ENCODE measurements at regions not wholly inside any gene's neighbourhood (a gene's known extent, or its start where the extent isn't known, plus 50 kb on each side); places are given as distances from the start of the nearest gene placed in this dataset.

DNA sequence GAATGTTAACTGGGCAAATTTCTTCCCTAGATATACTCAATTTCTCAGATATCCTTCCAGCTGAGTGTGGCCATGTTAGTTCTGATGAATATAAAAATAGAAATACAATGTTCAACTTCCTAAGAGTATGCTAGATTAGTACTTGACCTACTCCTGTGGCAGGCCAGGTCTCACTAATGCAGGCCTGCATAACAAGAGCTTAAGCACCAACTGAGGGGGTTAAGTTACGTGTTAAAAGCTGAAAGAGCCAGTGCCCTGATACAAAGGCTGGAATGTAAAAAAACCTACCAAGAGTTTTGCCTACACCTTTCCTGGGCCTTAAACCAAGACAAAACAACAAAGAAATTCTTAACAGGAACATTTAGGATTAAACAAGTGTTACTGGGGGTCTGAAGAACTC is 102.8 kb downstream of the MRPS30 start:
- Histone ChIP-seq H3K27me3 (no peaks in the 10 kb centered on the region), H3K9me3 (no peaks in the 10 kb centered on the region), H3K4me1 (no peaks in the 10 kb centered on the region), H3K27ac (no peak overlapping the region), H3K36me3 (no peaks in the 10 kb centered on the region), H3K4me3 (no peak overlapping the region)
- 67 to 75% methylated on average over 1 of the region's 1 CpG for WGBS, 2 donors (ENCODE audit: low coverage in 1 of 2)
- TF ChIP-seq POLR2A (IDR thresholded peaks at IDR 0.05): no peak
- no peak for TF ChIP-seq EP300 (IDR thresholded peaks at IDR 0.05)
- TF ChIP-seq POLR2AphosphoS5 (IDR thresholded peaks at IDR 0.05): no peak
- TF ChIP-seq, protein P1, sequence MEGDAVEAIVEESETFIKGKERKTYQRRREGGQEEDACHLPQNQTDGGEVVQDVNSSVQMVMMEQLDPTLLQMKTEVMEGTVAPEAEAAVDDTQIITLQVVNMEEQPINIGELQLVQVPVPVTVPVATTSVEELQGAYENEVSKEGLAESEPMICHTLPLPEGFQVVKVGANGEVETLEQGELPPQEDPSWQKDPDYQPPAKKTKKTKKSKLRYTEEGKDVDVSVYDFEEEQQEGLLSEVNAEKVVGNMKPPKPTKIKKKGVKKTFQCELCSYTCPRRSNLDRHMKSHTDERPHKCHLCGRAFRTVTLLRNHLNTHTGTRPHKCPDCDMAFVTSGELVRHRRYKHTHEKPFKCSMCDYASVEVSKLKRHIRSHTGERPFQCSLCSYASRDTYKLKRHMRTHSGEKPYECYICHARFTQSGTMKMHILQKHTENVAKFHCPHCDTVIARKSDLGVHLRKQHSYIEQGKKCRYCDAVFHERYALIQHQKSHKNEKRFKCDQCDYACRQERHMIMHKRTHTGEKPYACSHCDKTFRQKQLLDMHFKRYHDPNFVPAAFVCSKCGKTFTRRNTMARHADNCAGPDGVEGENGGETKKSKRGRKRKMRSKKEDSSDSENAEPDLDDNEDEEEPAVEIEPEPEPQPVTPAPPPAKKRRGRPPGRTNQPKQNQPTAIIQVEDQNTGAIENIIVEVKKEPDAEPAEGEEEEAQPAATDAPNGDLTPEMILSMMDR (IDR thresholded peaks at IDR 0.05): no peak
- no peak for ATAC-seq

DNA sequence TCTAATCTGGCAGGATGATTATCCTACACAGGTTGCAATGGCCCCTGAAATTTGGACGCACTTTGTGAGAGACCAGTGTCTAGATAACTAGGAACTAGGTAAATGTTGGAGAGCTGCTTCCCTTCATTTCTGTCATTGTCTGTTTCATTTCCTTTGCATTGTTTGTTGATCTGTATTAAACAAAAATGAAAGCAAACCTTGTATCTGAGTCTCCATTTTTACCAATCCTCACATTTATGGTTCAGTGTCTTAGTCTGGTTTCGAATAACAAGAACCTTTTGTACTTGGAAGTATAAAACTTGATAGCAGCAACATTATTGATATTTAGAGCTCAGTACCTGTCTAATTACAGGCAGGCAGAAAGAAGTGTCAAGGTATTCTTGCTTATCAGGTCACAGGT is 105.5 kb downstream of the MRPS30 start:
- no peaks in the 10 kb centered on the region for H3K4me1 ChIP-seq
- no peaks in the 10 kb centered on the region for H3K36me3 ChIP-seq
- no peaks in the 10 kb centered on the region for H3K27me3 ChIP-seq
- WGBS, 2 donors (ENCODE audit: low coverage in 1 of 2): 76 to 92% methylated on average over 2 of the region's 2 CpGs
- ATAC-seq: no peak
- no peak overlapping the region for H3K27ac ChIP-seq
- TF ChIP-seq POLR2AphosphoS5 (IDR thresholded peaks at IDR 0.05) (no peak), EP300 (IDR thresholded peaks at IDR 0.05) (no peak), POLR2A (IDR thresholded peaks at IDR 0.05) (no peak)
- TF ChIP-seq, protein P1 (IDR thresholded peaks at IDR 0.05): no peak
- no peaks in the 10 kb centered on the region for H3K9me3 ChIP-seq
- no peak overlapping the region for H3K4me3 ChIP-seq

DNA sequence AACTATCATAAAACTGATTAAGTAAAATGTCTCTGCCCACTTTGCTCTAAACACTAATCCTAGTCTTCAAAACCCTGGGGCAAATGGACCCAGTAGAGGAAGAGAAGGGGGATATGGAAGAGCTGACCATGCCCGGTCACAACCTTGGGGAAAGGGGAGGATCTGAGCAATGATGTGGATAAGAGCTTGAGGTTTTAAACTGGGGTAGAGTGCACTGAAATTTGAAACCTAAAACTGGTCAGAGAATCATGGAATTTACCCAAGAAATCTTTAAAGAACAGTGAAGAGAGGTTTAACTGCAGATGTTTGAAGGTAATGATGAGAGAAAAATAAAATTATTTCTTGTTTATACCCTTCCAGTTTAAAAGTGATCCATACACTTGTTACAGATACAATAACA is 110.8 kb downstream of the MRPS30 start:
- ATAC-seq: no peak
- TF ChIP-seq POLR2AphosphoS5 (IDR thresholded peaks at IDR 0.05): no peak
- TF ChIP-seq EP300 (IDR thresholded peaks at IDR 0.05): no peak
- no peak for TF ChIP-seq POLR2A (IDR thresholded peaks at IDR 0.05)
- TF ChIP-seq, protein P1 (IDR thresholded peaks at IDR 0.05): no peak
- no peaks in the 10 kb centered on the region for H3K36me3 ChIP-seq
- H3K4me1 ChIP-seq: no peaks in the 10 kb centered on the region
- no peak overlapping the region for H3K4me3 ChIP-seq
- H3K27ac ChIP-seq: no peak overlapping the region
- WGBS, 2 donors (ENCODE audit: low coverage in 1 of 2): 22 to 60% methylated on average over 1 of the region's 1 CpG
- no peaks in the 10 kb centered on the region for H3K9me3 ChIP-seq
- no peaks in the 10 kb centered on the region for H3K27me3 ChIP-seq

DNA sequence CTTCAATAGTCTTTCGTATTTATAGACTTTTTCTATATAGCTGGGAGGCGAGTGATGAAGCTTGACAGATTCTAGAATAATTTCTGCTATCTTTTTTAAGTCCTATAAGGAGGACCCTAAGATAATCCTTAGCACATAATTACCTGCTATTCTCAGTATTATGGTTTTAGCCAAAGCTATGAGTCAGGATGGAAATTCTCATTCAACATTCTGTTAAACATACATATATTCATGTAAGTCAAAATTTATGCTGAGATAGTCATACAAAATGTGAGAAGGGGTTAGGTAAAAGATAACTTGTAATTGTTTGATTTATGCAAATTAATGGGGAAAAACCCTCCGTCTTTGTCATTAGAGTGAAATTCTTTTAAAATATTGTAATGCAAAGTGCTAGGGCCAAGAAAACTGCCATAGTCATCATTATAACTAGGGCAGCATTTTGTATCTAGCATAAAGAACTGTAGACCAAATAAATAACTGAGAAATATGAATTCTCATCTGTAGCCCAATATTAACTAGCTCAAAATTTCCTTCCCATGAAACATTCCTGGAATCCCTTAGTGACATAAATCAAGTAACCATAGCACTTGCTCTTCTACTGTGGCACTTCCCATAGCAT is 118.5 kb downstream of the MRPS30 start:
- TF ChIP-seq POLR2A (IDR thresholded peaks at IDR 0.05) (no peak), POLR2AphosphoS5 (IDR thresholded peaks at IDR 0.05) (no peak), EP300 (IDR thresholded peaks at IDR 0.05) (no peak)
- TF ChIP-seq, protein P1 (IDR thresholded peaks at IDR 0.05): no peak
- Histone ChIP-seq H3K36me3 (no peaks in the 10 kb centered on the region), H3K4me3 (no peak overlapping the region), H3K27ac (no peak overlapping the region), H3K4me1 (no peaks in the 10 kb centered on the region), H3K9me3 (no peaks in the 10 kb centered on the region), H3K27me3 (no peaks in the 10 kb centered on the region)
- 83 to 85% methylated on average over 3 of the region's 3 CpGs for WGBS, 2 donors (ENCODE audit: low coverage in 1 of 2)
- ATAC-seq: no peak

DNA sequence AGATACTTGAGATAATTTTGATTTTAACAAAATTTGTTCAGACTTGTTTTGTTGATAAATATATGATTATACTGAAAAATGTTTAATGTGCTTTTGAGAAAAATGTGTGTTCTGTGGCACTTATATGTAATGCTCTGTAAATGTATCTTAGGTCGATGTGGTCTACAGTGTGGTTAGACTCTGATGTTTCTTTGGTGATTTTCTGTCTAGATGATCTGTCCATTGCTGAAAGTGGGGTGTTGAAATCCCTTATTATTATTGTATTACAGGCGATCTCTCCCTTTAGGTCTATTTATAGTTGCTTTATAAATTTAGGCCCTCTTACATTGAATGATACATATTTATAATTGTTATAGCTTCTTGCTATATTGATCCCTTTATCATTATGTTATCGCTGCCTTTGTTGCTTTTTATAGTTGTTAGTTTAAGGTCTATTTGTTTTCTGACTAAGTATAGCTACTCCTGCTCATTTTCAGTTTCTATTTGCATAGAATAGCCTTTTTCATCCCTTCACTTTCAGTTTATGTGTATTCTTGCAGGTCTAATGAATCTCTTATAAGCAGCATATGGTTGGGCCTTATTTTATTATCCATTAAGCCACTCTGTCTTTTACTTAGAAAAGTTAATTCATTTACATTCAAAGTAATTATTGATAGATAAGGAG is 124.3 kb downstream of the MRPS30 start:
- Histone ChIP-seq H3K9me3 (peaks cover 0 to 9% (median 0%) of the 10 kb centered on the region in 3 donors), H3K27me3 (no peaks in the 10 kb centered on the region), H3K4me3 (no peak overlapping the region), H3K27ac (no peak overlapping the region), H3K36me3 (no peaks in the 10 kb centered on the region), H3K4me1 (no peaks in the 10 kb centered on the region)
- no peak for ATAC-seq
- no peak for TF ChIP-seq EP300 (IDR thresholded peaks at IDR 0.05)
- WGBS, 2 donors (ENCODE audit: low coverage in 1 of 2): 80 to 94% methylated on average over 3 of the region's 3 CpGs
